AG09309 (cell line): ENCODE measurements at regions not wholly inside any gene's neighbourhood (a gene's known extent, or its start where the extent isn't known, plus 50 kb on each side); places are given as distances from the start of the nearest gene placed in this dataset.

Experiments used
- DNase-seq: peaks from one replicate; pipeline ENCODE4 v3.0.0-alpha.2; 2010; ENCODE audit warnings: low read depth
- H3K4me3 ChIP-seq: 2 replicates; pipeline ENCODE4 v1.5.1; 2011; ENCODE audit warnings: mild to moderate bottlenecking, low read depth, low read length, moderate library complexity; ENCODE audit not compliant: control insufficient read depth
- CTCF ChIP-seq: IDR thresholded peaks from 2 replicates; pipeline ENCODE4 v1.5.1; 2011; ENCODE audit warnings: mild to moderate bottlenecking, low read depth, low read length, inconsistent platforms; ENCODE audit not compliant: insufficient read depth, control insufficient read depth; ENCODE audit errors: missing control alignments

GRCh38 chr6:19002976-19003560, 615.9 kb downstream of the RNF144B start:
- no peak overlapping the region for H3K4me3 ChIP-seq
- no peak for DNase-seq
- TF ChIP-seq CTCF, result no peak

- TF ChIP-seq CTCF, result no peak
- H3K4me3 ChIP-seq, result no peak overlapping the region
- no peak for DNase-seq
Measured at GRCh38 chr6:19004176-19004575, 617.0 kb downstream of the RNF144B start.

- no peak for TF ChIP-seq CTCF
- no peak for DNase-seq
- no peak overlapping the region for H3K4me3 ChIP-seq
Measured at GRCh38 chr6:19009769-19010168, 622.6 kb downstream of the RNF144B start.

GRCh38 chr6:19013026-19013705, 626.0 kb downstream of the RNF144B start:
- TF ChIP-seq CTCF, result no peak
- no peak for DNase-seq
- no peak overlapping the region for H3K4me3 ChIP-seq

- DNase-seq, result no peak
- TF ChIP-seq CTCF, result peak; percentile 59
Measured at GRCh38 chr6:19024737-19025136, 637.6 kb downstream of the RNF144B start.

GRCh38 chr6:19028201-19028600, 641.1 kb downstream of the RNF144B start:
- no peak for TF ChIP-seq CTCF
- H3K4me3 ChIP-seq, result no peak overlapping the region
- DNase-seq, result no peak

More at GRCh38 chr6:19024737-19025136, 637.6 kb downstream of the RNF144B start:
- H3K4me3 ChIP-seq, result no peak overlapping the region
